GM19023 (cell line): ENCODE measurements at regions not wholly inside any gene's neighbourhood (a gene's known extent, or its start where the extent isn't known, plus 50 kb on each side); places are given as distances from the start of the nearest gene placed in this dataset.

Source experiments
- ATAC-seq: cut with Tn5 transposase; IDR thresholded peaks from one replicate; pipeline ENCODE4 v1.9.1; 2021; ENCODE audit warnings: mild to moderate bottlenecking, moderate library complexity; ENCODE audit not compliant: unreplicated experiment

DNA sequence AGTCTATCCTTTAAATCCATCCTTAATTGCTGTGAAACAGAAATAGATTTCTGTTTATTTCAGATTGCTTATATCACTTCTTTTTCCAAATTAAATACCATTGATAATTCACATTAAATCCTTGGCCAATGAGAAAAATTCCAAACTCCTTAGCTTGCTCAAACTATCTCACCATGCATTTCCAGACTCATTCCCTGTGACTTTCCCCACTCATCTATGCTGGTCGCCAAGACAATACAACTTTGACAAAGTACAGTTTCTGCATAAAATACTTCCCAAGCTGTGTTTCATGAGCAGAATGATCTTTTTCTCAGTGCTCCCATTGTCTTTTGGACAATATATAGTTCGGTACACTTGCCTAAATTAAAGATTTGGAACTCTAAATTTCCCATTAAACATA lies 575.6 kb downstream of the CPS1 start:
- ATAC-seq, result no peak

DNA sequence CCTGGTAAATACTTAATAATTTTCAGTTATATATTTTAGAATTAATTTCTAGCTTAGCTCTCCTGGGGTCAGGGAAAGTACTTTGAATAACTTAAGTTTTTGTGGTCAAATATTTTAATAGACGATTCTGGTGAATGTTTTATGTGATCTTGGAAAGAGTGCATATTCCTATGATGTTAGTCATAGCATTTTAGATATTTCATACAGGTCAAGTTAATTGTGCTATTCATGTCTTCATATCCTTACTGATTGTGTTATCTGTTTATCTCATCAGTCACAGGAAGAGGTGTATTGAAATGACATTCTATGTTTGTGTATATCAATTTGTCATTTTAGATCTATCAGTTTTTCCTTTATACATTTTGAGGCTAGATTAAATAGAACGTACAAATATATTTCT lies 576.2 kb downstream of the CPS1 start:
- ATAC-seq, result no peak

DNA sequence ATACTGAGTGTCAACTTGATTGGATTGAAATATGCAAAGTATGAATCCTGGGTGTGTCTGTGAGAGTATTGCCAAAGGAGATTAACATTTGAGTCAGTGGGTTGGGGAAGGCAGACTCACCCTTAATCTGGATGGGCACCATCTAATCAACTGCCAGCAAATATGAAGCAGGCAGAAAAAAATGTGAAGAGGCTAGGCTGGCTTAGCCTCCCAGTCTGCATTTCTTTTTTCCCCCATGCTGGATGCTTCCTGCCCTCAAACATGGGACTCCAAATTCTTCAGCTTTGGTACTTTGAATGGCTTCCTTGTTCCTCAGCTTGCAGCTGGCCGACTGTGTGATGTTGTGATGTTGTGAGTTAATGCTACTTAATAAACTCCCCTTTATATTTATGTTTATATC lies 577.4 kb downstream of the CPS1 start:
- no peak for ATAC-seq

DNA sequence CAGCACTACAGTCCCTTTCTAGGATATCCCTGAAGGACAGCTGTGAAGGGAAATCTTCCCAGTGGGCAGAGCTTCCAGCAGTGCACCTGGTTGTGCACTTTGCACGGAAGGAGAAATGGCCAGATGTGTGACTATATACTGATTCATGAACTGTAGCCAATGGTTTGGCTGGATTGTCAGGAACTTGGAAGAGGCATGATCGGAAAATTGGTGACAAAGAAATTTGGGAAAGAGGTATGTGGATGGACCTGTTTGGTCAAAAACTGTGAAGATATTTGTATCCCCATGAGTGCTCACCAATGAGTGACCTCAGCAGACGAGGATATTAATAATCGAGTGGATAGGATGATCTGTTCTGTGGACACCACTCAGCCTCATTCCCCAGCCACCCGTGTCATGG lies 582.2 kb downstream of the CPS1 start:
- ATAC-seq, result no peak

DNA sequence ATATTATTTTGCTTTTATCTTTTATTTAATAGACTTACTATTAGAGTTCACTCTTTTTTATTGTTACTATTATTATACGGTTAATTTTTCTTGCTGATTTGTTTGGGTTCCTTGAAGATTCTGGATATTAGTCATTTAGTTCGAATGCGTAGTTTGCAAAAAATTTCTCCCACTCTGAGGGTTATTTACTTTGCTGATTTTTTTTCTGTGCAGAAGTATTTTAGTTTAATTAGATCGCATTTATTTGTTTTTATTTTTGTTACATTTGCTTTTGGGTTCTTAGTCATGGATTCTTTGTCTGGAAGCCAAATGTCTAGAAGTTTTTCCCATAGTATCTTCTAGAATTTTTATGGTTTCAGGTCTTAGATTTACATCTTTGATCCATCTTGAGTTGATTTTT lies 585.2 kb downstream of the CPS1 start:
- ATAC-seq, result no peak

DNA sequence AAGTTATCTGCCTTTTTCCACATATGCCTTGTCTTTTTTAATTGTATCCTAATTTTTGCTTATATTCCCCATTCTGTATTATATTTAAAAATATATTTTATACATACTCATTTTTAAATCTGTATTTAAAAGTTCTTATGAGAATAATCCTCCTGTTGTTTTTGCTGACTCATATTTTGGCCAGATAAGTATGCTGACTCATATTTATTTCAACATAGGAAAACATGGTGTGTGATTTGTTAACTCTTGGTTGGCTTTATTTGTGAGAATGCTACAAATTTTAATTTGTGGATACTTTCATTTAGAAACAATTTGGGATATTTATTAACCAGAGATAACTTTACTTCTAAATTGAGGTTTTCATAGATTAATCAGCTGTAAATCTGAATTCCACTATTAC lies 587.7 kb downstream of the CPS1 start:
- no peak for ATAC-seq

DNA sequence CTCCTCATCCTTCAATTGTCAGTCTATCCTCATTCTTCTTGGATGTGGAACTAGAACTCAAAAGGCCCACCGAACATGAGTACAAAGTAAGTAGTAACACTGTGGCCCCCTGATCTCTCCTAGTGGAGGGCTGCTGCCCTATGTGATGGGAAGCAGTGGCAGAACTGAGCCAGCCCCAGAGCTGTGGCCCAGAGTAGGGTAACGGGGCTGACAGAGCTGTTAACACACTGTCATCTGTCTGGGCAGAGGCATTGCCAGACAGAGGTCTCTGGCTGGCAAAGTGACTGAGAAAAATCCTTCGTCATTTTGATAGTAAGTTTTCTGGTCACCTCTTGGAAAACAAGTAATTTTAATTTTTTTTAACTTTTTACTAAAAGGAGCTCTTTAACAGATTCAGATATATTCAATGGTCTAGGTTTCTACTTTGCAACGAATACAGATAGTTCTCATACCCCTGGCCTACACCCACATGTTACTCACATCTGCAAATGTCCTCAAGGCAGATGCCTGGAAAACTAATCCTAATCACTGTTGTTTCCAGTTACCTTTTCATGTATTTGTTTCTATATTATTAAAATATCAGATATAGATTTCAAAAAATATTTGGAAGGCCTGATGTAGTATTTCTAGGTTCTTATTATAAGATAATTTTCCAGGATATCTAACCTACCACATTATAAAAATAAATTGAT lies 588.7 kb downstream of the CPS1 start:
- no peak for ATAC-seq

DNA sequence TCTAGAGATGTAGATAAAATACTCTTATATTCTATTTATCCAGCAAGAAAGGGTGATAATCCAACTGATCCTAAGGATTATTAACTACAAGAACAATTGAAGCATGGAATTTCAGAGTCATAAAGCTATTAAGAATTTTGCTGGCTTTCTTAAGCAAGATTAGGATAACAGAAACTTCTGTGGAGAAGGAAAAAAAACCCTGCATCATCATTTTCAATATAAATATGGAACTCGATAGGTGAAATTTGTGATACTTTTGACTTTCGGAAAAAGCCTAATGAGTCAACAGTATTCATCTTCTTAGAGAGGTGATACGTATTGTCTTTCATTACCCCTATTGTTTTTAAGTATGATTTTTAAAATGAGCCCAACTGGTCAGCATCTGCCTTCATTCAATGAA lies 593.3 kb downstream of the CPS1 start:
- no peak for ATAC-seq

DNA sequence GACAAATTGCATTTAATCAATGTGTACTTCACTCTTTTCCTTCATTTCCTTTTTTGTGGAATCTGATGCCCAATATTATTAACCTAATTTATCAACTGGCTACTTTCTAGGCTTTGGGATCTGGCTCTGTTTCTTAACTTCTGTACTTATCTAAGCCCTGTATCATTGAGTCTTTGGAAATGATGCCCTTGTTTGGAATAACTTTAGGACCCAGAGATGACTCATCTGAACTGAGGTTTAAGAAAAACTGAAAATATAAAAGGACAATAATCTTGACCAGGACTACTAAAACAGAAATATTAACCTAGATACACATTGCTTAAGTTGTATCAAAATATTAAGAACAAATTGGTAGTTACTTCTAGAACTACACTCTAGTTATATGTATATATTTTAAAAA lies 600.8 kb downstream of the CPS1 start:
- ATAC-seq, result no peak

DNA sequence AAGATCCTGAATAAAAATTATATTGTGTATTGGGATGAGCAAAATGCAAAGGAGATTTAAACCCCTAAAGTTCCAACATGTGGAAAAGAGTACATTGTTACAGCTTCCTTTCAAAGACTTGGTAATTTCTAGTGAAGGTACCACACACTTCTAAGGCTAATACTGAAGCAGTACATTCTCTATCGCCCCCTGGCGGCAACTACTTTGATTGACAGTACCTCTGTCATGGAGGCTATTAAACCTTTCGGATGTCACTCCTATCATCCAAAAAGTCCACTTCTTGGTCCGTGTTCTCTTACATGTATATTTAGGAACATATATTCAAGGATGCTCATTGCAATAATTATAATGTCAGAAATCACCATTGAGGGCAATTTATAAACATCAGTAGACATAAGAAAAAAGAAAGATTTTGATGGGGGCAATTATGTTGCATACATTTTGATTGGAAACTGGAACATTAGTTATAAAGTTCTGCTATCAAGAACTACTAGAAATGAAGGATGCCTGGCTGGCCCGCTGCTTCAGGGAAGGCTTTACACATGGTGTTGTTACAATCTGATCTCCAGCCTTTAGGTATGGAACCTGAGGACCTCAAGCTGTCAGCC lies 601.6 kb downstream of the CPS1 start:
- ATAC-seq, result peak; percentile 100

DNA sequence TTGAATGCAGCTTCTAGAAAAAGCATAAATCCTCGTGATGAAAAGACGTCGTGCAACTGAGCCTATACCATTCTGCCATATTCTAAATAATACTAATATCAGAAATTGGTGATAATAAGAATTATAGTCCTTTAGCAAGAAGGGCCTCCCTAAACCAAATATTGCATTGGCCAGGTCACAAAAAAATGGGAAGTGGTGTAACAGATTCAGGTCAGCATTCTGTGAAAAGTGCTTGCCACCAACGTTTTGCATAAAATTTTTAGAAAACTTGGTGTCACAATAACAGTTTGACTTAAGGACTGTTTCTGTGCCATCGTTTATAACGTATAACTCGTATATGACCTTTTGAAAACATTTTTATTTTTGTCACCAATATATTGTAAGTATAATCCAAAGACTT lies 603.6 kb downstream of the CPS1 start:
- no peak for ATAC-seq

DNA sequence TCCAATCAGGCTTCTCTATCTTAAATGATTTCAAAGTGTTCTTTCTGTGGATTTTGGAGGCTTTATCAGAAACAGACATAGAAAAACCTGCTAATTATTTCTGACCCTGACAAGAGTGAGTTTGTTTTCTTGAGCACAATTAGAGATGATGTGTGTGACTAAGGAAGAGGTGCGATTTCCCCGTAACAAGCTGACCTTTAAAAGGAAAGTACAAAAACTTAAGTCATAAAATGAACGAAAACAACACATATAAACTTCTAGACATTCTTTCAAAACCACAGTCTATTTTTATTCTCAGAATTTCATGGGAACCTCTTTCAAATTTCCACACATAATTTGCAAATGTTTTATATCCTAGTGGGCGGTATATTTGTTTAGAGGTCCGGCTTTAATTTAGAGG lies 604.8 kb downstream of the CPS1 start:
- ATAC-seq, result no peak

DNA sequence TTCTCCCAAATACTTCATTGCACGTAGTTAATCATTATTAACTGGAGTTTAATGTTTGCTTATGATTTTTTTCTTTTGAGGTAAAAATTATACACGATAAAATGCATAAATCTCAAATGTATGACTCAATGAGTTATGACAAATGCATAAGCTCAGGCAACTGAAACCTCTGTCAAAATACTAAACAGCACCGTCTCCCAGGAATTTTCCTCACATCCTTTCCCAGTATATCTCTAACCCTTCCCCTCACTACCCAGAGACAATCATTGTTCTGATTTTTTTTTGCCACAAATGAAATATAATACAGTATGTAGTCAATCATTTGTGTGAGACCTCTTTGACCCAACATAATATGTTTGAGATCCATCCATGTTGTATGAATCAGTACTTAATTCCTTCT lies 606.5 kb downstream of the CPS1 start:
- ATAC-seq, result no peak

DNA sequence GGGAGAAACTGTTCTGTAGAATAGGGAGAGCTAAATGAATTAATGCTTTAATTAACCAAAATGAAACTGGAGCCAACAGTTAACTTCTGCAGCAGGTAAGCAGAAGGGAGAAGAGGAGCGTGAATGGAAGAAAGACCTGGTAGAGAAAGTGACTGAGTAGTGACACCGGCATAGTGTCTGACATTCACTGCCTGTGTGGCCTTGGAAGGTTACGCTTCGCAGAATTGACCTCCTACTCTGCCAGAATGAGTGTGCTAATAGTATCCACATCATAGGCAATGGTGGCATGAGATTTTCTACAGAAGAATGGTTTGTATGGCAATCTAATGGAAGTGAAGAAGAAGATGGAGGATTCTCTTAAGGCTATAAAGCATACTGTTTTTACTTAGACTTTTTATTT lies 614.4 kb downstream of the CPS1 start:
- ATAC-seq, result no peak

DNA sequence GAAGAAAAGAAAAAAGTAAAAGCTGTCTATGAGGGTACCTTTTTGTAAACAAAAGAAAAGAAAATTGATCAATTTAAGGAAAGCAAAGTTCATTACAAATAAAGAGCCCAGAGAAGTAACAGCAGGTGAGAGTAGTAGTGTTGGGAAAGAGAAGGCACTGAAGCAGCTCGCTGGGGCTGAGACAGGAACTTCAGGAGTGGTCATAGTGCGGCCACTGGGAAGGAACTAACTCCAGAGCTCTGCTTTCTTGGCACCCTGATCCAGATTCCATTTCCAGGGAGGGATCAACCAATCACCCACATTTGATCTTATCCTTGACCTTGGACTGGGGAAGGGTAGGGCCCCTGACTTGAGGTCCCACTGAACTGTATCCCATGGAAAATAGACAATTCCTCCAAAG lies 617.6 kb downstream of the CPS1 start:
- no peak for ATAC-seq

DNA sequence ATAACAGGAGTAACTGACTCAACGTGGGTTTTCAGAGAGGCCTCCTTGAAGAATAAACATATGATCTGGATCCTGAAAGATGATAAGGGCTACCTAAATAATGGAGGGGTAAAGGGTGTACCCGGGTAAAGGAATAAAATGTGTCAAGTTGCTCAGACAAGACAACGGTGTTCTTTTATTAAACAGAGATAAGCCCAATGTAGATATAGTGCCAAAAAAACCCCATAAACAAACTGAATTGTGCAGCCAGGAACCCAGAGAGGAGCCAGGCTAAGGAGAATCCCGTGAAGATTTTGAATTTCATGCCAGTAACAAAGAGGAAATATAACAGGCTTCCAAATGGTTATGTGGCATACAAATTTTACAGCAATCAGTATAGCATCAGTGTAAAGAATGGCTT lies 618.2 kb downstream of the CPS1 start:
- no peak for ATAC-seq

DNA sequence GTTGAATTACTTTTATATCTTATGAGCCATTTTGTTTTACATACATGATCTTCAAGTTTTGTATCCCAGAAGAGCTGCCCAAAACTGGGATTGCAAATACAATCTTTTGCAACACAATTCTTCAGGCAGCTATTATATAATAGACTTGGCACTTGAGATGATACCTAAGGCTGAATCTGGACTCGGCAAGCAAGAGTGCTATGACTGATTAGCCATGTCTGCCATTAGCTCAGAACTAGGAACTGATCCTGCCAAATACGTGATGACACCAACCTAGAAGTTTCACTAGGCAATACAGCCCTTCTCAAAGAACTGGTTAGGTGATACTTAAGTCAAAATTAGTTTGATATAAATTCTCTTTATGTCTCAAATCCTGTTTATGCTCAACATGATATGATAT lies 619.6 kb downstream of the CPS1 start:
- ATAC-seq, result no peak

DNA sequence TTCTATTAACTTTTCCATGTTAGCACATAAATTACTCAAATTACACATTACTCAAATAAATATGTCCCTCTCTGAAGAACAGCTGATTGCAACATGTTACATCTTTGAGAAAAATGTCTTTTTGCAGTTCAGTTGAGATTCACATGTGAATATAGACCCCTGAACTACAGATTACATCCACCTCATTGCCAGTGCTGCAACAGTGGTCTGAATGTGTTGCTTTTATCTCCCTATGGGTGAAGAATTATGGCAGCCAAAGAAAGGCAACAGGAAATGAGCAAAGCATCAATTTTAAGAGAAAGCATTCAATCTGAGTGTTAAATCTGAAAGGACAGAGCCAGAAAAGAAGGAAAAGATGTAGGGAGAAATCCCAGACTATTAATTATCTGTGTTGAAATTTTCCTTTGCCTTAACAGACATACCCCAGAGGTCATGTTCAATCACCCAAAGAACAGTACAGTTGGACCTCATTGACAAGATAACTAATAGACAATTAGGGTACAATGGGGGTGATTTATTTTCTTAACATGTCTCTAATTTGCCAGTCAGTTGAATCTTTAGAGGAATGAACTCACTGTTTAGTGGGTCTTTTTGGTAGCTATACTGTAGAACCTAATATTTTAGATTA lies 620.2 kb downstream of the CPS1 start:
- no peak for ATAC-seq

DNA sequence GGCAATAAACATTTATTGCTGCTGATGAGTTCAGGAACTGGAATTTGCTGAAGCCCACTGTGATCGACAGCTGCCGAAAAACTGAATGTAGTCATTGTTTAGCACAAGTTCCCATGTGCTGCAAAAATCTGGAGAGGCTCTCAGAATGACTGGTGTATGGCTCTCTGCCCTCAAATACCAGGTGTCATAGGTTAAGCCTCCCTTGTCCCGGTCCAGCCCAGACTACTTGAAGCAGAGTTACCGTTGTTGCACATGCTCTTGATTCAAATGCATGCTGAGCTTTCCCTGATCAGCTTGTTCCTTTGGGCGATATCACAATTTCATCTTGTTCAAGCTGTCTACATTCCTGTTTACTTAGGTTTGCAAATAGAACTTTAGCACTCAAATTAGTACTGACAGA lies 625.2 kb downstream of the CPS1 start:
- ATAC-seq, result no peak

DNA sequence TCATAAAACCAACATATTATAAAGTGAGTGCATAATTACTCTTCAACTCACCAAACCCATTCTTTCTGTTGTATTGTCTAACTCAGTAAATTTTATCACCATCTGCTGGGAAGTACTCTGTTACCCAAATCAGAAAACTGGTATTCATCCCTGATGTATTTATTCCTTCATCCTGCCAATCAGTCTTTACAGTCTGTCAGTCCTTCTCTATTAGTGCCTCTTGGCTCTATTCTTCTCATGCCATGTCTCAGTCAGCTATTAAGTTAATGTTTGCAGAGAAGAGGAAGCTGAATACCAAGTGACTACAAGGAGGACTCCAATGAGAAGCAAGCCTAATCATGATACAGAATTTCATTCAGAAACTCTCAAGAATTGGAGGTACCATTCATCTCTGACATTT lies 631.2 kb downstream of the CPS1 start:
- ATAC-seq, result no peak

DNA sequence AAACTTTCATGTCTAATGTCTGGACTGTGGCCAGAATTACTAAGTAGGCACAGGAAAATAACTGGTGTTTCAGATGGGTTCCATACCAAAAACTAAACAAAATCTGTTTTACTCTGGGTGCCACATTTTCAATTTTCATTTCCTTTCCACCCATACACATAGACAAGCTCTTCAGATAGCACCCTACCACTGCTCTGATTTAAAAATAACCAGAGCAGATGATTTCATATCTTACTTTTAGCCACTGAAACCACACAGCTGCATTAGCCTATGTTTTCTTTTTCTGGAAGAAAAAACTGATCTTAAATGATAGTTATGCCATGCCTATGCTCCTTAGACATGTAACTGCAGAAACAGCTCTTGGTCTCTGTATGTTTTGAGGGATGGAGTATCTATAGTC lies 647.6 kb downstream of the CPS1 start:
- no peak for ATAC-seq

DNA sequence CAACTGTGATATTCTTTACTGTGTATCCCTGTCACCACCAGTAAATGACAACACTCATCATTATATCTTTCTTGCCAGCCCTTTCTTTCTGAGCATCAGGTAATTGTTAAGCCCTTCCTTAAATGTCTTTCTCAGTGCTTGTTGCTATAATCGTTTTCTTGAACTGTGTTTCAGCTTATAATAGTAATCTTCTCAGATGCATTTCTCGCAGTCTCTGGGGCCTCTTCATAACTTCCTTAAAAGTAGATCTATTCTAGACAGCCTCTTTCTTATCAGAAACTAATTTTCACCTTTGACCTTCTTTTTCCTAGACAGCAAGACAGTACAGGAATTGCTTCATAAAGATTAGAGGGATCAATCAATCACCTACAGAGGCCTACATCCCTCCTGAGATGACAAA lies 648.1 kb downstream of the CPS1 start:
- no peak for ATAC-seq

DNA sequence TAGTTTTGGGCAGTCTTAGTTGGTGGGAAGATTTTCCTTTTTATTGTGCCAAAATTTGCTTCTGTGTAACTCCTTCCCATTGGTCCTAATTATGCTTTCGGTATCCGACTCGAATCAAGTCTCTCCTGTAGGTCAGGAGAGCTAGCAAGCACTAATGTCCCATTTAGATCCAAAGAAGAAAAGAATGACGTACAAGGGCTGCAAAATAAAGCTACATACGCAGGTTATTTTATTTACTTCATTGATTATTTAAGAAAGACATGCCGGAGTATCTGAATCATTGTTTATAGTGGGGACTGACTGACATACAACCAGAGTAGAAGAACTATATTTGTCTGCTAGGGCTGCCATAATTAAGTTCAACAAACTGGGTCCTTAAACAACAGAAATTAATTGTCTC lies 648.5 kb downstream of the CPS1 start:
- no peak for ATAC-seq
